ENCODE measurements at regions not wholly inside any gene's neighbourhood (a gene's known extent, or its start where the extent isn't known, plus 50 kb on each side); places are given as distances from the start of the nearest gene placed in this dataset.

DNA sequence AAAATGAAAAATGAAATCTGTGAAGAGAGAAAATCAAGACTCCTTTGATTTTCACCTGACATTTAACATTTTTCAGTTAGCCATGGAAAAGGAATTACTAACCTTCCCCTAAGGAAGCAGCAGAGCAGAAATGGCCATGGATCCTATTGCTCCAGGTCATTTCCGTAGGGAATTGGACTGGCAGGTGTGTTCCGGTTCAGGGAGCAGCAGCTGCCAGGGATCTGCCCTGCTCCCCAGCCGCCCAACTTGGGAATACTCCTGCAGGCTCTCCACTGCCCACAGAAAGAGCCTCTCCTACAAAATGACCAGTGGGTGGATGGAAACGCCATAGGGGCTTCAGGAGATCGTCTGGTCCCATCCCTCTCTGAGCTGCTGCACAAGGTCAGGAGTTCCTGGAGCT is 86.0 kb upstream of the MAPK4 start:
- ATAC-seq (no peak), DNase-seq (no peak)
- intact Hi-C loops (cut with DNase I), result no loop called here
- H3K9me3 ChIP-seq, result peaks cover 0 to 4% (median 0%) of the 10 kb centered on the region in 12 donors
- WGBS, 4 donors, result 71 to 83% (median 74%) methylated on average over 3 to 5 of the region's 5 CpGs
- H3K4me3 ChIP-seq, result no peak overlapping the region
- H3K4me1 ChIP-seq, result peaks cover 0 to 5% (median 0%) of the 10 kb centered on the region in 12 donors
- H3K27ac ChIP-seq, result no peak overlapping the region
- TF ChIP-seq, protein P1, sequence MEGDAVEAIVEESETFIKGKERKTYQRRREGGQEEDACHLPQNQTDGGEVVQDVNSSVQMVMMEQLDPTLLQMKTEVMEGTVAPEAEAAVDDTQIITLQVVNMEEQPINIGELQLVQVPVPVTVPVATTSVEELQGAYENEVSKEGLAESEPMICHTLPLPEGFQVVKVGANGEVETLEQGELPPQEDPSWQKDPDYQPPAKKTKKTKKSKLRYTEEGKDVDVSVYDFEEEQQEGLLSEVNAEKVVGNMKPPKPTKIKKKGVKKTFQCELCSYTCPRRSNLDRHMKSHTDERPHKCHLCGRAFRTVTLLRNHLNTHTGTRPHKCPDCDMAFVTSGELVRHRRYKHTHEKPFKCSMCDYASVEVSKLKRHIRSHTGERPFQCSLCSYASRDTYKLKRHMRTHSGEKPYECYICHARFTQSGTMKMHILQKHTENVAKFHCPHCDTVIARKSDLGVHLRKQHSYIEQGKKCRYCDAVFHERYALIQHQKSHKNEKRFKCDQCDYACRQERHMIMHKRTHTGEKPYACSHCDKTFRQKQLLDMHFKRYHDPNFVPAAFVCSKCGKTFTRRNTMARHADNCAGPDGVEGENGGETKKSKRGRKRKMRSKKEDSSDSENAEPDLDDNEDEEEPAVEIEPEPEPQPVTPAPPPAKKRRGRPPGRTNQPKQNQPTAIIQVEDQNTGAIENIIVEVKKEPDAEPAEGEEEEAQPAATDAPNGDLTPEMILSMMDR (IDR thresholded peaks at IDR 0.05), result no peak
- no peak for TF ChIP-seq POLR2A (IDR thresholded peaks at IDR 0.05)
- no peaks in the 10 kb centered on the region for H3K27me3 ChIP-seq
- no peaks in the 10 kb centered on the region for H3K36me3 ChIP-seq

GRCh38 chr18:50475538-50476193 is 84.2 kb upstream of the MAPK4 start:
- Histone ChIP-seq H3K27me3 (no peaks in the 10 kb centered on the region), H3K9me3 (peaks cover 0 to 4% (median 0%) of the 10 kb centered on the region in 12 donors), H3K36me3 (no peaks in the 10 kb centered on the region), H3K27ac (no peak overlapping the region), H3K4me1 (no peaks in the 10 kb centered on the region), H3K4me3 (no peak overlapping the region)
- DNase-seq (no peak), ATAC-seq (no peak)
- TF ChIP-seq, protein P1 (IDR thresholded peaks at IDR 0.05), result no peak
- TF ChIP-seq POLR2A (IDR thresholded peaks at IDR 0.05), result no peak
- intact Hi-C loops (cut with DNase I), result no loop called here
- 67 to 78% (median 73%) methylated on average over 4 of the region's 4 CpGs for WGBS, 4 donors

DNA sequence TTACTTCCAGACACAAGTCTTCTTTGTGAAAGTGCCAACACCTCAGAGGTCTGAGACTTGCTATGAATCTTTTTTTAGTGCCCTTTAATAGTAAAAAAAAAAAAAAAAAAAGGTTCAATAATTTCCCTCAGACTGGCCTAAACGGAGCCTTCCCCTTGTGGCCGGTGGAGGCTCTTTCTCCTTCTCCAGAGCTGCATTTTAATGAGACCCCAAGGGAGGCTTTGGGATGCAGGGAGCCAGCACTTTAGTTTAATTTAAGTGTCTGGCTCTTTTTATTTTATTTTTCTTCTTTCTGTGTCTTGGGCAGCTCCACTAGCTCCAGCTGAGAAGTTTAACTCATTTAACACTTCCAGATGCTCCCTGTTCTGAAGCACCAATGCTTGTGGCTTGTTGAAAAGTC is 67.8 kb upstream of the MAPK4 start:
- Histone ChIP-seq H3K27ac (no peak overlapping the region), H3K4me3 (no peak overlapping the region), H3K4me1 (no peaks in the 10 kb centered on the region), H3K9me3 (peaks cover 0 to 9% (median 0%) of the 10 kb centered on the region in 12 donors), H3K27me3 (no peaks in the 10 kb centered on the region), H3K36me3 (no peaks in the 10 kb centered on the region)
- intact Hi-C loops (cut with DNase I), result loop anchor here in 1 of 10 donors (10.0 kb wide), 1 partner anchor 57 kb away; no protein-coding TSS in a partner anchor
- no peak for ATAC-seq
- no peak for DNase-seq
- 18 to 46% (median 36%) methylated on average over 2 of the region's 2 CpGs for WGBS, 4 donors
- TF ChIP-seq, protein P1 (IDR thresholded peaks at IDR 0.05), result no peak
- no peak for TF ChIP-seq POLR2A (IDR thresholded peaks at IDR 0.05)

DNA sequence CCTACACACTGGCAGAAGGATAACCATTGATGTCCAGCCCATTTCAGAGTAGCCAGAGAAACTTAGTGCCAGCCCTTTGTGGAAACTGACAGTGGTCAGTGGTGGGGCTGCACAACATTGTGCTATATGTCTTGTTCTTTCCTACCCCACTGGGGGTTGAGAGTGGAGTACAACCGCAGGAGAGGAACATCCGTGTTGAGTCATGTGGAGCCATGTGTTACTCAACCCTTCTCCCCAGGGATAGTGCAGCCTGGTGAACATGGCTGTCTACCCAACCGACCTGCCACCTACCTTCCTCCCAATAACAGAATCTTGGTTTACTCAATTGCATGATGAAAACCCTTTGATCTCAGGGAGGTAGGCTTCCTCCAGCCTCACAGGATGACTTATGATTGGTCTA is 65.3 kb upstream of the MAPK4 start:
- DNase-seq (no peak), ATAC-seq (no peak)
- intact Hi-C loops (cut with DNase I), result loop anchor here in 1 of 10 donors (10.0 kb wide), 1 partner anchor 60 kb away; no protein-coding TSS in a partner anchor
- no peaks in the 10 kb centered on the region for H3K4me1 ChIP-seq
- no peaks in the 10 kb centered on the region for H3K27me3 ChIP-seq
- H3K9me3 ChIP-seq, result peaks cover 0 to 9% (median 0%) of the 10 kb centered on the region in 12 donors
- H3K4me3 ChIP-seq, result no peak overlapping the region
- WGBS, 4 donors, result 79 to 89% (median 84%) methylated on average over 3 of the region's 3 CpGs
- no peak for TF ChIP-seq POLR2A (IDR thresholded peaks at IDR 0.05)
- TF ChIP-seq, protein P1 (IDR thresholded peaks at IDR 0.05), result no peak
- no peak overlapping the region for H3K27ac ChIP-seq
- H3K36me3 ChIP-seq, result no peaks in the 10 kb centered on the region

Data from heart left ventricle (tissue), 16 donors.